Muscle of back (tissue), 3 donors: ENCODE measurements at regions not wholly inside any gene's neighbourhood (a gene's known extent, or its start where the extent isn't known, plus 50 kb on each side); places are given as distances from the start of the nearest gene placed in this dataset.

ENCODE experiments used
- DNase-seq, 3 donors: peaks; one replicate each; pipeline versions ENCODE4 v3.0.0 to v3.0.0-alpha.2; 2013

GRCh38 chr16:88331989-88332920 lies 50.5 kb upstream of the ZNF469 start:
- peak; percentile 74 to 98 (median 85) for DNase-seq

- DNase-seq = peak in 2 of 3 donors; percentile 41 to 50
These were observed 49.6 kb upstream of the ZNF469 start for GRCh38 chr16:88332921-88333825.
